ENCODE measurements at regions not wholly inside any gene's neighbourhood (a gene's known extent, or its start where the extent isn't known, plus 50 kb on each side); places are given as distances from the start of the nearest gene placed in this dataset.

DNA sequence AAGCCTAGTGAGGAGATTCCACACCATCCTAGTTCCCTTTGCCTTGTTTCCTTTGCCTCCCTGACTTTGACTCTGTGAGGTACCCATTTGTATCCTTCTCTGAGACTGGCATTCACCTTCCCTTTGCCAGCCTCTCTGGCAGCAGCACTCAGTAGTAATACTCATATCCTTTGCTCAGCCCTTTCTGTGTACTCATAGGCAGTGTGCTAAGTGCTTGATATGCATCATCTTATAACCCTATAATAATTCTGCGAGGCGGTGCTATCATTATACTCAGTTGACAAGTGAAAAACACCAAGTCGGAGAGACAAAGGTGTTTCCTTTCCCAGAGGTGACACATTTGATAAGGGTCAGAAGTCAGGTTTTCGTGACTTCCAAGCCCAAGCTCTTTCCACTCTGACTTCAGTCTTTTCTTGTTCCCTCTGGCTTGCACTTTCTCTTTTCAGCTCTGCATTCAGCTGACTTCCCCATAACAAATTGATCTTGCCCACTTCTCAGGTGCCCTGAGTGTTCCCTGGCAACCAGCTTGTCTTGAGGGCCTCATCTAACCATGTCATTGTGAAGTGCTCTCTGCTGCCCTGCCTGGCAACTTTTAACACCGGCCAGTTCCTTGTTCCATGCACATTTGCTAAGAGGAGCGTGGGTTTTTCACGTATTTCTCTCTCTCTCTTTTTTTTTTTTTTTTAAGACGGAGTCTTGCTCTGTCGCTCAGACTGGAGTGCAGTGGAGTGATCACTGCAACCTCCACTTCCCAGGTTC lies 94.5 kb upstream of the UPP2 start:
- no peak for DNase-seq

DNA sequence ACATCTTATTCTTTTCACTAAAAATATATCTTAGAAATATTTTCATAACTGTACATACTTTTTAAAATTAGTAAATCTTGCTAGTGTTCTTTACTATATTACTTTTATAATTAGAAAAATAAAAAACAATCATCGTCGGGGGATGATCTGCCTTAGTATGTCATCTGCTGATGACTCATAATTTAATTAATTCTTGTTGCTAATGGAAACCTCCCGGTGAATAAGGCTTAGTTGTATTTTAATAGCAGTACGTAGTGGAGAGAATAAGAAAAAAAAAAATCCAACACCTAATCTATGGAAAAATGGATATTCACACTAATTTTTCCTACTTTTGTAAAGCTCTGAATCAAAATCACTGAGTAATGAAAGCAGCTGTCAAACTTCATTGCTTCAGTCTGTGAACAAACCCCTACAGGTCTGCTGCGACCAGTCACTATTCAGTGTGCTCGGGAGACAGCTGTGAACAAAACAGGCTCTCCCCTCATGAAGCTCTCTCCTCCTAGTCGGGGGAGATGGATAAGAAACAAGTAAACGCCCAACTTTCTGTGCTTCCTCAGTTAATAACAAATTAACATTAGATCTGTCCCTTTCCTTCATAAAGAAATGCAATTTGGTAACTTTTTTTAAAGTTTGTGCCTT lies 97.4 kb upstream of the UPP2 start:
- DNase-seq: no peak

GRCh38 chr2:158002079-158002478 lies 99.6 kb upstream of the UPP2 start:
- no peak for DNase-seq

- no peak for DNase-seq
These were observed 104.9 kb upstream of the UPP2 start for GRCh38 chr2:157996799-157997198.

- no peak for DNase-seq
These were observed 106.6 kb upstream of the UPP2 start for GRCh38 chr2:157995117-157995516.

DNA sequence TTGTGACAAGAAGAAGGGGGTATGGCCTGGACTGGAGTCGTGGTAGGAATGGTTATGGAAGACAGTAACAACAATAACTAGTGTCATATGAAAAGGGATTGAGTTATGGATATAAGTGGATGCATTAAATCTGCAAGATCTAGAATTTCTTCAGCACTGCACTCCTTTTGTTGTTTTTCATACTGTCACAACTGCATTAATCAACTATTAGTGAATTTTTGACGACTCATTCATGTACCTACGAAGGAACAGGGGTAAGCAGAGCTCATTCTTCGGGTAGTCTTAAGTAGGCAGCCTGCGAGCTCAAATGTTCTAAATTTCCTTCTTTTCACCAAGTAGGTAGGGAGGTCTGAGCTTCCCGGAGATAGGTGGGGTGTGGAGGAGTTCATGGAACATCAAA lies 109.7 kb upstream of the UPP2 start:
- no peak for DNase-seq

DNA sequence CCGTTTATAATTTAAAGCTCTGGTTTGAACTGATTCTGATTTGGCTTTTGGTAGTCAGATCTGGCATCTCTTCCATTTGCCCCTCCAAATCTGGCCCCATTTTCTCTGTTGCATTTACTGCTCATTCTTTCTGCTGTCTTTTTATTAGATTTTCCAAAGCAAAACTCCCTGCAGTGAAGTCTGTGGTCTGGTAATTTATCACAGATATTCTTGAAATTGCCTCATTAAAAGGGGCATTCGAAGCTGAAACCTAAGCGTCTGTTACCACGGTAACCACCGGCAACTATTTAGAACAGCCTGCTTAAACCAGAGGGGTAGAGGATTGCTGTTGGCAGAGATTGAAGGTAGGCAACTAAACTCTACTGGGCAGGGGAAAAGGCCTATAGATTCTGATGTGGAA lies 111.5 kb upstream of the UPP2 start:
- no peak for DNase-seq

DNA sequence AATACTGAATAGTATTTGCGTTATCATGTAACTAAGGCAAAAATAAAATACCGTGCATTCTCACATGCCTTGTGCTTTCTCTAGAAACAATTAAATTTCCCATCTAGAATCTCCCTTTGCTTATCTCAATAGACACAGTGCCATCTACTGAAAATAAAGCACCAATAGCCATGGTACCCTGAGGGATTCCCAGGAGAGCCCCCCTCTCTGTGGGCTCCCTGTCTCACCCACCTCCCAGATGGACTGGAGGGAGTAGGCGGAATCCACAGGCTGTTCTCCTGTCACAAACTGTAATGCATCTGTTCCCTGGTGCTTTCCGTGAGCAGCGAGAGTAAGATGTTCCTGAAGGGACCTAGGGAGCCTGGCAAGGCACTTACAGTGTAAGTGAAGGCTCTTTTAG lies 112.4 kb upstream of the UPP2 start:
- DNase-seq: no peak

- no peak for DNase-seq
These were observed 110.6 kb upstream of the ACVR1 start for GRCh38 chr2:157986761-157987160.

GRCh38 chr2:157984866-157985265 lies 108.7 kb upstream of the ACVR1 start:
- DNase-seq: no peak

- no peak for DNase-seq
These were observed 103.9 kb upstream of the ACVR1 start for GRCh38 chr2:157980020-157980419.

GRCh38 chr2:157971702-157972101 lies 95.6 kb upstream of the ACVR1 start:
- DNase-seq: no peak

GRCh38 chr2:157967856-157968255 lies 91.7 kb upstream of the ACVR1 start:
- DNase-seq: no peak

DNA sequence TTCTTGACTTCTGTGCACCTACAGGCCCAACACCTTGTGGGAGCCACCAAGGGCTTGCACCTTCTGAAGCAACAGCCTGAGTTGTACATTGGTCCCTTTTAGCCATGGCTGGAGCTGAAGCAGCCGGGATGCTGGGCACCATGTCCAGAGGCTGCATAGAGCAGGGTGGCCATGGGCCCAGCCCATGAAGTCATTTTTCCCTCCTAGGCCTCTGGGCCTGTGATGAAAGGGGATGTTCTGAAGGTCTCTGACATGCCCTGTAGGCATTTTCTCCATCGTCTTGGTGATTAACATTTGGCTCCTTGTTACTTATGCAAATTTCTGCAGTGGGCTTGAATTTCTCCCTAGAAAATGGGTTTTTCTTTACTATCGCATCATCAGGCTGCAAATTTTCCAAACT lies 83.1 kb upstream of the ACVR1 start:
- no peak for DNase-seq

DNA sequence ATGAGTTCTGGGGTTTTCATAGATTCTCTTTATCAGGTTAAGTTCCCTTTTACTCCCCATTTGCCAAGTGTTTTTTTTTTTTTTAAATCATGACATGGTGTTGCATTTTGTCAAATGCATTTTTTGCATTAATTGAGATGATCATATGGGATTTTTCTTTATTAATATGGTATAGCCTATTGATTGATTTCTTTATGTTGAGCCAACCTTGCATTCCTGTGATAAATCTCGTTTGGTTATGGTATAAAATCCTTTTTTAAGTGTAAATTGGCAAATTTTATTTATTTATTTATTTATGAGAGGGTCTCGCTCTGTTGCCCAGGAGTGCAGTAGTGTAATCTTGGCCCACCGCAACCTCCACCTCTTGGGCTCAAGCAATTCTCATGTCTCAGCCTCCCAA lies 81.5 kb upstream of the ACVR1 start:
- no peak for DNase-seq

DNA sequence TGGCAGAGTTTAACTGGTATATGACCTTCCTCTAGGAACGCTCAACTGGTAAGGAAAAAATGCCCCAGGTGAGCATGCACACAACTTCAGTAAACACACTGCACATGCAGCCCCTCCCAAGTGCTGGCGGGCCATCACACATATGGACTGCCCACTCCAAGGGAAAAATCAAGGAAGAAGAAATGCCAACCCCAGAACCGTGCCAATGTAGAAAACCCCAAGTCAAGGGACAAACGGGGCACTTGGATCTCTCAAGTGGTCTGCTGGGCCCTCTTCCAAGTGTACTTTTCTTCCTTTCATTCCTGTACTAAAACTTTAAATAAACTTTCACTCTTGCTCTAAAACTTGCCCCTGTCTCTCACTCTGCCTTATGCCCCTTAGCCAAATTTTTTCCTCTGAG lies 76.4 kb upstream of the ACVR1 start:
- no peak for DNase-seq

DNA sequence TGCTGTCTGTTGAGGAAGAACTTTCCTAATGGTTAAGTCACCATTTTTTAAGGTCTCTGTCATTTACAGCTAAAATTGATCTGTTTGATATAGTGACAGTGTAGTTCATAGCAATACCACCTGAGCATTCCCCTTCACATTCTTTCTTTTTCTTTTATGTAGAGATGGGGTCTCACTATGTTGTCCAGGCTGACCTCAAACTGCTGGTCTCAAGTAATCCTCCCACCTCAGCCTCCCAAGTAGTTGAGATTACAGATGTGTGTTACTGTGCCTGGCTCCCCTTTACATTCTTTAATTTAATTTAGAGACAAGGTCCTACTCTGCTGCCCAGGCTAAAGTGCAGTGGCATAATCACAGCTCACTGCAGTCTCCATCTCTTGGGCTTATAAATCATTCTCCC lies 72.7 kb upstream of the ACVR1 start:
- no peak for DNase-seq

- no peak for DNase-seq
These were observed 70.9 kb upstream of the ACVR1 start for GRCh38 chr2:157946919-157947557.

GRCh38 chr2:157940024-157940423 lies 63.9 kb upstream of the ACVR1 start:
- DNase-seq: no peak

DNA sequence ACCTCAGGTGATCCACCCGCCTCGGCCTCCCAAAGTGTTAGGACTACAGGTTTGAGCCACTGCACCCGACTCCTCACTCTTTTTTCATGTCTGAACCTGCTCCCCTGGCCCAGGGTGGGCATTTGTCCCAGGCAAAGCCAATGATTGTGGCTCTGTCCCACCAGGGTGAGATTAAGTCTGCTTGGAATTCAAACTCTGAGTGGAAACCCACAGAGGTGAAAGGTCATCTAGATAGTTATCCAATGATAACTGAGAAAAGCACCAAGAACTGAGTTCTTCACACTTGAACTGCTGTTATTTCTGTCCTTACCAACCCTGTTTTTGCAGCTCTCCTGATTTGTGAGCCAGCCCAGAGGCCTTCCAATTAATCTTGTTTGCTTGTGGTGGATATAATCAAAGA lies 62.4 kb upstream of the ACVR1 start:
- DNase-seq: no peak

DNA sequence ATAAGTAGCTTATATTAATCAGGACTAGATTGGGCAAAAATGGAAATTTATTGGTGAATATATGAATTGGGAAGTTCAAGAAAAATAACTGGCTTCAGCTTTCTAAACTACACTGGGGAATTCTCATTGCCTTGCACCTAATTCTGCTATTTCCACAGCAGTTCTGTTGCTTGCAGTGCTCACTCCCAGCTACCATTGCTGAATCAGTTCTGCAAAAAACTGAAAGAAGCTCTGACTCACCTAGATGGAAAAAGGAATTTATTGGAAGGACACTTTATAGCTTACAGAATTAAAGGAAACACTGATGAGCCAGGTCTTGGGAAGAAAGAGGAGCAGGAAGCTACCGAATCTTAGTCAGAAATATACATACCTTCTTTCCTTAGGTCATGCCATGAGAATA lies 60.3 kb upstream of the ACVR1 start:
- no peak for DNase-seq

DNA sequence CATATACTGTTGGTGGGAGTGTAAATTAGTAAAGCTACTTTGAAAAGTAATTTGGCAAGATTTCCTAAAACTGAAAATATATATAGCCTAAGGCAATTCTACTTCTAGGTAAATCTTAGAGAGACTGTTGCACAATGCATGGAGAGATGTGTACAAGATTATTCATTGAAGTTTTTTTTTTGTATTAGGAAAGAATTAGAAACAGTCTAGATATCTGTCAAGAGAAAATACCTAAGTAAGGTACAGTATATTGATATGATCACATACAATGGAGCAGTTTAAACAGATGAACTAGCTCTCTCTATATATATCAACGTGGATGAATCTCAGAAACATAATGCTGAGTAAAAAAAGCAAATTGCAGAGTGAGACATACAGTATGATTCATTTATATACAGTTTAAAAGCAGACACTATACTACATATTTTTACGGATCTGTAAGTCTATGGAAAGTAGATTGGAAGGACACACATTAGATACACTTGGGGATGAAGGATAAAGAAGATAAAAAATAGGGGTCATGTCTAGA lies 59.3 kb upstream of the ACVR1 start:
- DNase-seq: no peak

DNA sequence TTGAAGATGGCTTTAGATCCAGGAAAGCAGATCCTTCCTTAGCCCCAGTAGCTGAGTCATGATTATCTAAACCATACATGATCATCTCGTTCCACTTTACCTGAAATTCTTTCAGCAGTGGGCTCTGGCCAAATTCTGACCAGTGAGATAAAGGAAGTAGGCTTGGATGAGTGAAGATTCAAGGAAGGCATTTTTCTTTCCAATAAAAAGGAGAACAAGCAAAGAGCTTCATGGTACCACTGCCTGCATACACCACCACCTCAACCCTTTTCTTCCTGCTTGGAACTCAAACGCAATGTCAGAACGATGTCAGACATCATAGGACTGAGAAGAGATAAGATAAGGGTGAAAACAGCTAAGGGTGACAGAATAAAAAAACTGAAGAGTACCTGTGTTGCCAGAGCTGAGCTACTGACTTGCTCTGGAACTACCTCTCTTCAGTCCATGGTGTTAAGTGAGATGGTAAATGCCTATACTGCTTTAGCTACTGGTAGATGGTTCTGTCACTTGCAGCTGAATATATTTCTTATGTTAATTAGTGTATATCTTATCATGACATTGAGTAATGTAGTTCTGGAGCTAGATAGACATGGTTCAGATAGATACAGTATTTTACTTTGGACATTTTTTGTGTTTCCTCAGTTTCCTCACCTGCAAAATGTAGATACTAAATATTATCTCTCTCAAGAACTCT lies 58.7 kb upstream of the ACVR1 start:
- no peak for DNase-seq

Measured in CD4-positive, alpha-beta T cell treated with Interleukin-17A for 1 hour (primary cell).